Peyer's patch (tissue), 4 donors: ENCODE measurements at regions not wholly inside any gene's neighbourhood (a gene's known extent, or its start where the extent isn't known, plus 50 kb on each side); places are given as distances from the start of the nearest gene placed in this dataset.
"Not testable (repeated sequence)": the region's sequence is repeated elsewhere in the genome, so short reads cannot be mapped to it uniquely, and the experiment has no call there.

Experiments used
- DNase-seq, 3 donors: peaks; one replicate each; pipeline ENCODE4 v3.0.0-alpha.2; 2017 to 2019
- H3K27ac ChIP-seq, 4 donors: fragments of 200-600 bp; sonication (generic); one replicate each; pipeline ENCODE4 v1.5.1; 2016 to 2019
- H3K27me3 ChIP-seq, 2 donors: fragments of 200-600 bp; sonication (generic); one replicate each; pipeline ENCODE4 v1.5.1; 2019
- H3K36me3 ChIP-seq, 3 donors: fragments of 200-600 bp; sonication (generic); one replicate each; pipeline ENCODE4 v1.5.1; 2016 to 2019
- H3K4me1 ChIP-seq, 4 donors: fragments of 200-600 bp; sonication (generic); one replicate each; pipeline ENCODE4 v1.5.1; 2016 to 2019
- H3K4me3 ChIP-seq, 4 donors: fragments of 200-600 bp; sonication (generic); 1 replicate in 3 of 4; 2 replicates in 1 of 4; pipeline ENCODE4 v1.5.1; 2016 to 2019; ENCODE audit warnings: mild to moderate bottlenecking in 1 of 4
- H3K9me3 ChIP-seq, 4 donors: fragments of 200-600 bp; sonication (generic); one replicate each; pipeline ENCODE4 v1.5.1; 2016 to 2019; ENCODE audit warnings: mild to moderate bottlenecking in 1 of 4
- CTCF ChIP-seq, 6 experiments: fragments of 450-650 bp in 4 of 6; fragments of 200-600 bp in 2 of 6; sonication (generic) in 1 of 6; IDR thresholded peaks; one replicate each; pipeline ENCODE4 v1.5.1; 2017 to 2019; ENCODE audit warnings: antibody characterized with exemption in 6 of 6, mild to moderate bottlenecking in 3 of 6, moderate library complexity in 1 of 6
- POLR2A ChIP-seq, 2 donors: fragments of 450-650 bp; IDR thresholded peaks; one replicate each; pipeline ENCODE4 v1.5.1; 2017; ENCODE audit warnings: antibody characterized with exemption in 2 of 2, mild to moderate bottlenecking in 2 of 2, moderate library complexity in 2 of 2

- DNase-seq, result no peak
- no peaks in the 10 kb centered on the region for H3K9me3 ChIP-seq
- no peak overlapping the region for H3K4me3 ChIP-seq
- no peak overlapping the region for H3K27ac ChIP-seq
- TF ChIP-seq POLR2A (IDR thresholded peaks at IDR 0.05), result no peak
- TF ChIP-seq CTCF (IDR thresholded peaks at IDR 0.05), result no peak
- no peaks in the 10 kb centered on the region for H3K27me3 ChIP-seq
- H3K36me3 ChIP-seq, result no peaks in the 10 kb centered on the region
- no peaks in the 10 kb centered on the region for H3K4me1 ChIP-seq
Observed at GRCh38 chr1:91606546-91607078, 106.0 kb downstream of the CDC7 start.

DNA sequence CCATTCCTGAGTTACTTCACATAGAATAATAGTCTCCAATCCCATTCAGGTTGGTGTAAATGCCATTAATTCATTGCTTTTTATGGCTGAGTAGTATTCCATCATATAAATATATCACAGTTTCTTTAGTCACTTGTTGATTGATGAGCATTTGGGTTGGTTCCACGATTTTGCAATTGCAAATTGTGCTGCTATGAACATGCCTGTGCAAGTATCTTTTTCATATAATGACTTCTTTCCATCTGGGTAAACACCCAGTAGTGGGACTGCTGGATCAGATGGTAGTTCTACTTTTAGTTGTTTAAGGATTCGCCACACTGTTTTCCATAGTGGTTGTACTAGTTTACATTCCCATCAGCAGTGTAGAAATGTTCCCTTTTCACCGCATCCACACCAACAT lies 107.0 kb downstream of the CDC7 start:
- H3K27me3 ChIP-seq, H3K4me3 ChIP-seq: not testable (repeated sequence)

DNA sequence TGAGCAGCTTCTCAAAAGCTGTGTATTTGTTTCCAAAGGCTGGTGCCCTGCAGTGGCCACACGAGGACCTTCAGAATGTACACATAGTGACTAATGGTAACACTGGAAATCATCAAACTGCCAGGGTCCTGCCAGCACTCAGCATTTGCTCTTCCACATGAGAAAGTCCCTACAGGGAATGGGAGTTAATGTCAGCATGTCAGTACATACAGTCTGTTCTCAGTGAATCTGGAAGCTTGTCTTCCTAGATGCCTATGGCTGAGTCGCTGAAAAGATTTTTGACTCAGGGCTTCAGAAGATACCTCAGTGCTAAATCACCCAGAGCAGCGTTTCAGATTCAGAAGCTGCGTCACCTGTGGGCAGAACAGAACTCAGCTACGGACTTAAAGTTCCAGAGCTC lies 108.2 kb downstream of the CDC7 start:
- Histone ChIP-seq H3K4me3 (no peak overlapping the region), H3K4me1 (no peaks in the 10 kb centered on the region), H3K27me3 (no peaks in the 10 kb centered on the region), H3K9me3 (no peaks in the 10 kb centered on the region), H3K36me3 (no peaks in the 10 kb centered on the region), H3K27ac (no peak overlapping the region)
- no peak for TF ChIP-seq POLR2A (IDR thresholded peaks at IDR 0.05)
- TF ChIP-seq CTCF (IDR thresholded peaks at IDR 0.05), result no peak
- DNase-seq, result no peak

More for the DNA sequence above, 107.0 kb downstream of the CDC7 start:
- H3K27ac ChIP-seq, DNase-seq, H3K36me3 ChIP-seq, H3K9me3 ChIP-seq, H3K4me1 ChIP-seq: not testable (repeated sequence)

DNA sequence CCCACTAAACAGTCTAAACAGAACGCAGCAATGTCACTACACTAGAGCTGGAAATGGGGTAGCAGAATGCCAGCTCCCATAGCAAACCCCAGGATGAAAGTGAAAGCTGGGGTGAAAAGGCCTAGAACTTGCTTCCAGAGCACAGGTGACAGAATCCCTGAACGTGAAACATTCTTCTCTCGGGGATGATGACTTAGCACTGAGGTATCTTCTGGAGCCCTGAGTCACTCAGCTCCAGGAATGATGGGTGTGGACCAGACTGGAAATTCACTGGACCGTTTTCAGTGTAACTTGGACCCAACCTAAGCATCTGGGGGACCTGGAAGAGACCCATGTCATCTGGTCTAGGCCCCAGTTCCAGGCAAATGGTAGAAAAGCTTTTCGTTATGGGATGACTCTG lies 108.9 kb downstream of the CDC7 start:
- Histone ChIP-seq H3K27ac (no peak overlapping the region), H3K36me3 (no peaks in the 10 kb centered on the region), H3K27me3 (no peaks in the 10 kb centered on the region), H3K9me3 (no peaks in the 10 kb centered on the region), H3K4me3 (no peak overlapping the region), H3K4me1 (no peaks in the 10 kb centered on the region)
- TF ChIP-seq CTCF (IDR thresholded peaks at IDR 0.05) (no peak), POLR2A (IDR thresholded peaks at IDR 0.05) (no peak)
- DNase-seq, result no peak

DNA sequence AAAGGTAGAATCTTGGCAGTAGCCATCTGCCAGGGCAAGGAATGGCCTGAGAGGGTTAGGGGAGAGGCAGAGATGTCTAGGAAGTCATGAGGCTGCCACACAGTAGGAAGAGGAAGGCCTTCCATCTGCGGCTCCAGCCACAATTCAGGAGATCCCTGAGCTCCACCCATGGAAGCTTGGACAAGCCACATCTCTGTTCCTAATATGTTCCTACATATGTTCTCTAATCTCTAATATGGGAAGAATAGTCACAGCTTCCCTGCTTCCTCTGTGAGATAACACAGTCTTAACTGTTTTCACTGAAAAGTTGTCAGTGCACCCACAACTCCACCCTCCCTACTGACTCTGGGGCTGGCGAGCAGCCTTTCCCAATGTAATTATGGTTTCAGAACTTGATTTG lies 109.5 kb downstream of the CDC7 start:
- TF ChIP-seq POLR2A (IDR thresholded peaks at IDR 0.05), result no peak
- no peaks in the 10 kb centered on the region for H3K27me3 ChIP-seq
- no peaks in the 10 kb centered on the region for H3K9me3 ChIP-seq
- H3K27ac ChIP-seq, result no peak overlapping the region
- H3K4me3 ChIP-seq, result no peak overlapping the region
- no peaks in the 10 kb centered on the region for H3K36me3 ChIP-seq
- H3K4me1 ChIP-seq, result no peaks in the 10 kb centered on the region
- no peak for DNase-seq

DNA sequence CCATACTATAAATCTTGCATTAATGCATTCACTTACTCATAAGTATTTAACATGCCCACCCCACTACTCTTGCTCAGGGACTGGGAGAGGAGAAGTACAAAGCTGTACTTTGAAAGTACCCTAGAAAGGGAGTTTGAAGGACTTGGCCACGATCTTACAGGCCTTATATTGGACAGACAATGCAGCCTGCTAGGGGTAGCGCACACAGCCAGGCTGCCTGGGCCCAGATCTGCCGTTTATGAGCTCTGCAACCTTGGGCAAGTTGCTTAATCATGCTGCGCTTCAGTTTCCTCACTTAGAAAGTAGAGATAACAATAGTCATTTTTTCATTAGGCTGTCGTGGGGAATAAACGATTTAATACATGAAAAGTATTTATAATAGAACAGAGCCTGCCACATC lies 110.1 kb downstream of the CDC7 start:
- TF ChIP-seq POLR2A (IDR thresholded peaks at IDR 0.05) (no peak), CTCF (IDR thresholded peaks at IDR 0.05) (no peak)
- no peaks in the 10 kb centered on the region for H3K9me3 ChIP-seq

GRCh38 chr1:91611483-91611917 lies 110.8 kb downstream of the CDC7 start:
- Histone ChIP-seq H3K4me1 (no peaks in the 10 kb centered on the region), H3K9me3 (no peaks in the 10 kb centered on the region), H3K4me3 (no peak overlapping the region), H3K36me3 (no peaks in the 10 kb centered on the region), H3K27me3 (no peaks in the 10 kb centered on the region), H3K27ac (no peak overlapping the region)
- no peak for TF ChIP-seq POLR2A (IDR thresholded peaks at IDR 0.05)
- TF ChIP-seq CTCF (IDR thresholded peaks at IDR 0.05), result no peak
- DNase-seq, result no peak

More for the DNA sequence above, 110.1 kb downstream of the CDC7 start:
- Histone ChIP-seq H3K27ac (no peak overlapping the region), H3K36me3 (no peaks in the 10 kb centered on the region), H3K27me3 (no peaks in the 10 kb centered on the region), H3K4me1 (no peaks in the 10 kb centered on the region), H3K4me3 (no peak overlapping the region)
- no peak for DNase-seq
